Mesothelial cell of epicardium (in vitro differentiated cells): ENCODE measurements at regions not wholly inside any gene's neighbourhood (a gene's known extent, or its start where the extent isn't known, plus 50 kb on each side); places are given as distances from the start of the nearest gene placed in this dataset.
A peak's percentile ranks its signal among the peaks of the same experiment; 100 is the strongest.
"Not testable (repeated sequence)": the region's sequence is repeated elsewhere in the genome, so short reads cannot be mapped to it uniquely, and the experiment has no call there.

Experiments
- DNase-seq, 2 experiments: peaks; one replicate each; pipeline ENCODE4 v3.0.0; 2021; ENCODE audit warnings: low spot score in 2 of 2; ENCODE audit not compliant: unreplicated experiment in 2 of 2
- H3K27ac Mint-ChIP-seq: 2 replicates; pipeline ENCODE4 v1.8.0; 2021; ENCODE audit warnings: mixed read lengths
- H3K27me3 Mint-ChIP-seq: 2 replicates; pipeline ENCODE4 v1.8.0; 2021; ENCODE audit warnings: low read depth, mixed read lengths
- H3K36me3 Mint-ChIP-seq: 2 replicates; pipeline ENCODE4 v1.8.0; 2021; ENCODE audit warnings: mixed read lengths
- H3K4me1 Mint-ChIP-seq: 2 replicates; pipeline ENCODE4 v1.8.0; 2021; ENCODE audit warnings: mixed read lengths
- H3K4me3 Mint-ChIP-seq: 2 replicates; pipeline ENCODE4 v1.8.0; 2021; ENCODE audit warnings: mild to moderate bottlenecking, moderate library complexity, mixed read lengths
- H3K9me3 Mint-ChIP-seq: 2 replicates; pipeline ENCODE4 v1.8.0; 2021; ENCODE audit warnings: mixed read lengths
- TF ChIP-seq, protein P1 (sequence below): fragments of 200-600 bp; sonication (generic); IDR thresholded peaks from one replicate; pipeline ENCODE4 v1.5.0; 2021; ENCODE audit warnings: antibody characterized with exemption; ENCODE audit not compliant: unreplicated experiment

GRCh38 chr20:25953876-25954275 is 257.2 kb upstream of the ZNF337 start:
- Mint-ChIP-seq H3K4me1 (peaks cover 18% of the 10 kb centered on the region), H3K27ac (peak overlapping the region; percentile 83)
- not testable (repeated sequence) for H3K9me3 Mint-ChIP-seq, H3K27me3 Mint-ChIP-seq, DNase-seq, H3K4me3 Mint-ChIP-seq, H3K36me3 Mint-ChIP-seq

GRCh38 chr20:25935230-25935629 is 238.6 kb upstream of the ZNF337 start:
- H3K36me3 Mint-ChIP-seq, DNase-seq, H3K9me3 Mint-ChIP-seq, H3K27ac Mint-ChIP-seq, H3K4me3 Mint-ChIP-seq: not testable (repeated sequence)
- peaks cover 33% of the 10 kb centered on the region for H3K27me3 Mint-ChIP-seq
- peaks cover 19% of the 10 kb centered on the region for H3K4me1 Mint-ChIP-seq

DNA sequence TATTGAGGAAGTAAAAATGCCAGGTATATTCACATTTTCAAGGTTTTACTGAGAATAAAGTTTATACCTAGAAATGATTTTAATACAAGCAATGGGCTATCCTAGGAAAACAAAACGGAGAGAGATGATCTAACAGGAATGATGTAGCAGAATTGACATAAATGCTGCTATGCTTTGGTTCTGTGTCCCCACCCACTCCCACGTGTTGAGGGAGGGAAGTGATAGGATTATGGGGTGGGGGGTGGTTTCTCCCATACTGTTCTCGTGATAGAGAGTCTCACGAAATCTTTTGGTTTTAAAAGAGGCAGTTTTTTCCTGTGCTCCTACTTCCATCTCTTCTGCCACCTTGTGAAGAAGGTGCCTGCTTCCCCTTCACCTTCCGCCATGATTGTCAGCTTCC is 236.2 kb upstream of the ZNF337 start:
- H3K4me3 Mint-ChIP-seq, DNase-seq, H3K36me3 Mint-ChIP-seq, H3K9me3 Mint-ChIP-seq: not testable (repeated sequence)
- Mint-ChIP-seq H3K27ac (peak overlapping the region; percentile 76), H3K27me3 (peaks cover 32% of the 10 kb centered on the region), H3K4me1 (peaks cover 19% of the 10 kb centered on the region)

- H3K27me3 Mint-ChIP-seq, result peaks cover 34% of the 10 kb centered on the region
- H3K27ac Mint-ChIP-seq, result peak overlapping the region; percentile 79
- not testable (repeated sequence) for H3K9me3 Mint-ChIP-seq, H3K4me3 Mint-ChIP-seq, DNase-seq, H3K36me3 Mint-ChIP-seq
- H3K4me1 Mint-ChIP-seq, result peaks cover 19% of the 10 kb centered on the region
These were observed 235.5 kb upstream of the ZNF337 start for GRCh38 chr20:25932170-25932569.

GRCh38 chr20:25902321-25902720 is 205.7 kb upstream of the ZNF337 start:
- DNase-seq, H3K36me3 Mint-ChIP-seq, H3K9me3 Mint-ChIP-seq, H3K27ac Mint-ChIP-seq, H3K4me3 Mint-ChIP-seq, H3K4me1 Mint-ChIP-seq: not testable (repeated sequence)
- peaks cover 55% of the 10 kb centered on the region for H3K27me3 Mint-ChIP-seq

DNA sequence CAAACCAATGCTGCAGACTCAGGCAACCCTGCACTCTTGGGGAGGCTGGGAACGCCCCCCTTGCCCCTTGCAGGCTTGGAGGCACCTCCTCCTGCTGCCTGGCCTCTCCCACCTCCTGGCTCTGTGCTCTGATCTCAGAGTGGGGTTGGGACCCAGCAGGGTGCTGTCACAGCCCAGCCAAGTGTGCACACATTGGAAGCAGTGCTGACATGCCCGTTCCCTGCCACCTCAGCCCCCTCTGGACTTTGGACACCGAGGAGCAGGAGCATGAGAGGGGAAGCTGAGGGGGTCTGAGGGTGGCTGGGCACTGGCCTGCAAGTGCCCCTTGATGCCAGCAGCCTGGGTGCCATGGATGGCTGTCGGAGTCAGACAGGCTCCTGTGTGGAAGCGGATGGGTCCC is 202.0 kb upstream of the ZNF337 start:
- not testable (repeated sequence) for H3K9me3 Mint-ChIP-seq, H3K27ac Mint-ChIP-seq, H3K4me1 Mint-ChIP-seq, H3K4me3 Mint-ChIP-seq, DNase-seq, H3K36me3 Mint-ChIP-seq
- H3K27me3 Mint-ChIP-seq, result peaks cover 48% of the 10 kb centered on the region

DNA sequence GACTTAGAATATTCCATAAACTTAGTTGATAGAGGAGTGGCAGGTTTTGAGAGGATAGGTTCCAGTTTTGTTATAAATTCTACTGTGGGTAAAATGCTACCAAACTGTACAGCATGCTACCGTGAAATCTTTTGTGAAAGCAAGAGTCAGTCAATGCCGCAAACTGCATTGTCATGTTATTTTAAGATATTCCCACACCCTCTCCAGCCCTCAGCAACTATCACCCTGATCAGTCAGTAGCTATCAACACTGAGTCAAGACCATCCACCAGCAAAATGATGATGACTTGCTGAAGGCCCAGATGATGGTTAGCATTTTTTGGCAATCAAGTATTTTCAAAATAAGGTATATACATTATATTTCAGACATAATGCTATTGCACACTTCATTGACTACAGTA is 182.4 kb upstream of the ZNF337 start:
- H3K4me1 Mint-ChIP-seq, H3K36me3 Mint-ChIP-seq, DNase-seq, H3K4me3 Mint-ChIP-seq, H3K9me3 Mint-ChIP-seq, H3K27ac Mint-ChIP-seq: not testable (repeated sequence)
- peaks cover 34% of the 10 kb centered on the region for H3K27me3 Mint-ChIP-seq

DNA sequence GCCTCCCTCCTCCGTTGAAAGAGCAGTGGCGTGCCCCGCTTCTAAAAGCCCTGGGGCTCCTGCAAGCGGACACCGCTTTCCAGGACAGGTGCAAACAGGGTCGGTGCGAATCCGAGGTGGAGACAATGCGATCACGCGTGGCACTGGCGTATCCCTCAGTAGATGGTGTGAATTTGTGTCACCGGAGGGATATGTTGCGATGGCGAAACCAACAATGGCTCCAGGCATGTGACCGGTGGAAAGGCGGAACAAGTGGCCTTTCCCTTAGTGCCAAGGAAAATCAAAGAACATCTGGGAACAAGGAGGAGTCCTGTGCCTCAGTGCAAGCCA is 172.0 kb upstream of the ZNF337 start:
- H3K27me3 Mint-ChIP-seq, result peaks cover 94% of the 10 kb centered on the region
- not testable (repeated sequence) for DNase-seq, H3K36me3 Mint-ChIP-seq, H3K4me1 Mint-ChIP-seq, H3K27ac Mint-ChIP-seq, H3K9me3 Mint-ChIP-seq
- peak overlapping the region; percentile 57 for H3K4me3 Mint-ChIP-seq

DNA sequence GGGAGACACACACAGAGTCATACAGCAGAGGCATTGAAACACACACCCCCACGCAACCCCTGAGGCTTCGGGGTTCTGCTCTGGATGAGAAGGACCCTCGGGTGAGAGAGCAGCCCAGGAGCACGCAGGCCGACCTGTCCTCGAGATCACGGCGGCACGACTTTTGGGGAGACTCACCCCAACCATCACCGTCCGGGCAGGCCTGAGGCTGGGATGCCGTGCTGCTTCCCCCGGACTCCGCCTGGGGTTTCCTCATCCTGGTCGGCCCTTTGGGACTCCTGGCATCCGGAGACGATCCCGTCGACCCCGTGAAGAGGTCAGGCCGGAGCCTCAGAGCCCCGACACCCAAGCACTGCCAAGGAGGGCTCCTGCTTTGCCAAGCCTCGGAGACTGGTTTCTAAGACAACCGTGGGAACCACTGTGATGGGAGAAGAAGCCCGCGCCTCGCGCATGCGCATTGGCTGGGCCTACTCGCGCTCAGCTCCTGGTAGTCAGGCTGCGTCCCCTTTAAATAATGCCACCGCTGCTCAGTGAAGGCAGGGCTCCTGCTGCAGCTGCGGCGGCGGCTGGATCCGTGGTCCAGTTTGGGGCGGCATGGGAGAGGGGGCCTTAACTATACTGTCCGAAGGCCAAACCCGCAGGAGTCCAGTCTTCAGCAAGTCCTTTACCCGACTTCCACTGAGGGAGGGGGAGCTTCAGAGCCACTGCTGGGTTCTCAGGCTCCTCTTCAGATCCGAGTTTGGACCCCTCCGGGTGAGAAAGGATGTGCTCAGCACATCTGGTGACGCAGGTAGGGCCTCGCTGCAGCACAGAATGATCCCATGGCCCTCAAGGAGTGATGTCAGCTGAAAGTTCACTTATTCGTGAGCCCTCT is 171.4 kb upstream of the ZNF337 start:
- TF ChIP-seq, protein P1, sequence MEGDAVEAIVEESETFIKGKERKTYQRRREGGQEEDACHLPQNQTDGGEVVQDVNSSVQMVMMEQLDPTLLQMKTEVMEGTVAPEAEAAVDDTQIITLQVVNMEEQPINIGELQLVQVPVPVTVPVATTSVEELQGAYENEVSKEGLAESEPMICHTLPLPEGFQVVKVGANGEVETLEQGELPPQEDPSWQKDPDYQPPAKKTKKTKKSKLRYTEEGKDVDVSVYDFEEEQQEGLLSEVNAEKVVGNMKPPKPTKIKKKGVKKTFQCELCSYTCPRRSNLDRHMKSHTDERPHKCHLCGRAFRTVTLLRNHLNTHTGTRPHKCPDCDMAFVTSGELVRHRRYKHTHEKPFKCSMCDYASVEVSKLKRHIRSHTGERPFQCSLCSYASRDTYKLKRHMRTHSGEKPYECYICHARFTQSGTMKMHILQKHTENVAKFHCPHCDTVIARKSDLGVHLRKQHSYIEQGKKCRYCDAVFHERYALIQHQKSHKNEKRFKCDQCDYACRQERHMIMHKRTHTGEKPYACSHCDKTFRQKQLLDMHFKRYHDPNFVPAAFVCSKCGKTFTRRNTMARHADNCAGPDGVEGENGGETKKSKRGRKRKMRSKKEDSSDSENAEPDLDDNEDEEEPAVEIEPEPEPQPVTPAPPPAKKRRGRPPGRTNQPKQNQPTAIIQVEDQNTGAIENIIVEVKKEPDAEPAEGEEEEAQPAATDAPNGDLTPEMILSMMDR, result no peak

DNA sequence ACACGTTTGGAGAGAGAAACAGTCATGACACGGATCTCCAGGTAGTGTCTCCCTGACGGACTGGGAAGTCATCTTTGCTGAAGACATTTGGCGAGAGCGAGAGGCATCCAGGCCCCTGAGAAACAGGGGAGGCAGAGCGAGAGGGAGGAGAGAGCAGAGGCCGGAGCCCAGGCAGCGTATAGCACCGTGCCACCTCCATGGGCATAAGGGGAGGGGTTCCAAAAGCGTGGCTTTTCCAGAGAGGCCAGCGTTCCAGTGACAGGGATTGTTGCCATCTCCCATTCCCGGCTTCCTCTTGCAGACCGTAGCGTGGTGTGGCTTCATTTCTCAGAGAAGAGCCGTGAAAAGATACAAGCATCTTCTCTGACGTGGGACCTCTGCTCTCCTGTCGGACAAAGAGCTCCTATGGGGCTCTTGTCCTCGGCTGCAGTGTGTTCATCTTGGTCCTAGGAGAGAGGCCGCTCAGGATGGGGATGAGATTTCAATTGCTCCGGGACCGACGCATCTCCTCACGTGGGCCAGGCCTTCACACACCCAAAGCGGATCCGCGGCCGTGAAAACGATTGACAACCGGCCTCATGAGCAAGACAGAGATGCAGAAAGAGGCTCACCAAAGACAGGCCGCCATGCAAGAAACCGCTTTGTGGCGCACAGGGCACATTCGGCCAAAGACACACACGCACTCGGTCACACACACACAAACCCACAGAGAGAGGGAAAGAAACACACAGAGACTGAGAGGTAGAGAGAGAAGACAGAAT is 170.5 kb upstream of the ZNF337 start:
- H3K36me3 Mint-ChIP-seq, H3K27ac Mint-ChIP-seq: not testable (repeated sequence)
- H3K4me3 Mint-ChIP-seq, result peak overlapping the region; percentile 4

More for the DNA sequence above, 171.4 kb upstream of the ZNF337 start:
- Mint-ChIP-seq H3K27me3 (peaks cover 92% of the 10 kb centered on the region), H3K4me1 (peaks cover 7% of the 10 kb centered on the region), H3K27ac (no peak overlapping the region), H3K4me3 (peak overlapping the region; percentile 57), H3K9me3 (no peaks in the 10 kb centered on the region), H3K36me3 (no peaks in the 10 kb centered on the region)
- peak in 1 of 2 experiments; percentile 67 for DNase-seq

More for the DNA sequence above, 170.5 kb upstream of the ZNF337 start:
- Mint-ChIP-seq H3K4me1 (peaks cover 14% of the 10 kb centered on the region), H3K27me3 (peaks cover 96% of the 10 kb centered on the region)
- not testable (repeated sequence) for H3K9me3 Mint-ChIP-seq, DNase-seq
